Liver (tissue), 7 donors: ENCODE measurements at regions not wholly inside any gene's neighbourhood (a gene's known extent, or its start where the extent isn't known, plus 50 kb on each side); places are given as distances from the start of the nearest gene placed in this dataset.

Experiments used
- DNase-seq: peaks from one replicate; pipeline ENCODE4 v3.0.0-alpha.2; 2017; ENCODE audit warnings: low spot score
- H3K27ac ChIP-seq, 2 donors: one replicate each; pipeline ENCODE4 v1.7.0; 2013; ENCODE audit warnings: inconsistent platforms in 2 of 2, low read length in 2 of 2, control low read depth in 1 of 2, low read depth in 1 of 2, mild to moderate bottlenecking in 1 of 2
- H3K27me3 ChIP-seq, 4 donors: one replicate each; pipeline versions ENCODE4 v1.6.1 to v1.7.0; 2013; ENCODE audit warnings: low read length in 3 of 4, inconsistent platforms in 1 of 4, mild to moderate bottlenecking in 1 of 4, moderate library complexity in 1 of 4; ENCODE audit not compliant: control insufficient read depth in 4 of 4, insufficient read depth in 4 of 4
- H3K36me3 ChIP-seq, 4 donors: one replicate each; pipeline versions ENCODE4 v1.6.1 to v1.7.0; 2013; ENCODE audit warnings: low read length in 3 of 4, mild to moderate bottlenecking in 3 of 4, low read depth in 1 of 4, moderate library complexity in 1 of 4; ENCODE audit not compliant: control insufficient read depth in 4 of 4, insufficient read depth in 3 of 4
- H3K4me1 ChIP-seq, 4 donors: one replicate each; pipeline versions ENCODE4 v1.6.1 to v1.7.0; 2013; ENCODE audit warnings: low read length in 3 of 4, mild to moderate bottlenecking in 3 of 4, moderate library complexity in 1 of 4; ENCODE audit not compliant: control insufficient read depth in 4 of 4, insufficient read depth in 4 of 4
- H3K4me3 ChIP-seq, 3 donors: one replicate each; pipeline versions ENCODE4 v1.6.1 to v1.7.0; 2013; ENCODE audit warnings: low read length in 3 of 3, control low read depth in 1 of 3, low read depth in 1 of 3, mild to moderate bottlenecking in 1 of 3
- H3K9ac ChIP-seq, 2 donors: one replicate each; pipeline ENCODE4 v1.7.0; 2013; ENCODE audit warnings: low read length in 2 of 2, mild to moderate bottlenecking in 2 of 2, moderate library complexity in 2 of 2, control low read depth in 1 of 2, low read depth in 1 of 2
- H3K9me3 ChIP-seq, 4 donors: one replicate each; pipeline versions ENCODE4 v1.6.1 to v1.7.0; 2013; ENCODE audit warnings: low read length in 3 of 4; ENCODE audit not compliant: control insufficient read depth in 4 of 4
- ATF3 ChIP-seq: IDR thresholded peaks from 2 replicates; pipeline ENCODE4 v1.6.1; 2016; ENCODE audit warnings: antibody characterized with exemption
- CTCF ChIP-seq: fragments of 150-350 bp; IDR thresholded peaks from 2 replicates; pipeline ENCODE4 v1.5.1; 2017; ENCODE audit warnings: improper control_type of control experiment, low read depth, low read length; ENCODE audit not compliant: missing input control
- EGR1 ChIP-seq, 2 donors: IDR thresholded peaks; 2 replicates each; pipeline ENCODE4 v1.6.1; 2016 to 2018; ENCODE audit warnings: antibody characterized with exemption in 2 of 2, low read depth in 2 of 2
- FOXA1 ChIP-seq: IDR thresholded peaks from 2 replicates; pipeline ENCODE4 v1.6.1; 2016; ENCODE audit warnings: antibody characterized with exemption
- FOXA2 ChIP-seq: IDR thresholded peaks from 2 replicates; pipeline ENCODE4 v1.6.1; 2016; ENCODE audit warnings: antibody characterized with exemption
- GABPA ChIP-seq, 2 donors: IDR thresholded peaks in 1 of 2; conservative IDR thresholded peaks in 1 of 2; 2 replicates each; pipeline ENCODE4 v1.6.1; 2016; ENCODE audit warnings: antibody characterized with exemption in 2 of 2, mild to moderate bottlenecking in 1 of 2, moderate library complexity in 1 of 2
- HNF4A ChIP-seq, 2 donors: conservative IDR thresholded peaks; 2 replicates each; pipeline ENCODE4 v1.6.1; 2016; ENCODE audit warnings: antibody characterized with exemption in 2 of 2, mild to moderate bottlenecking in 2 of 2
- HNF4G ChIP-seq: IDR thresholded peaks from 2 replicates; pipeline ENCODE4 v1.6.1; 2016; ENCODE audit warnings: antibody characterized with exemption
- JUND ChIP-seq, 2 donors: IDR thresholded peaks; 2 replicates each; pipeline ENCODE4 v1.6.1; 2016; ENCODE audit warnings: antibody characterized with exemption in 2 of 2
- MAX ChIP-seq: IDR thresholded peaks from 2 replicates; pipeline ENCODE4 v1.6.1; 2016; ENCODE audit warnings: antibody characterized with exemption
- NR2F2 ChIP-seq: IDR thresholded peaks from 2 replicates; pipeline ENCODE4 v1.6.1; 2016; ENCODE audit warnings: antibody characterized with exemption
- RAD21 ChIP-seq, 2 donors: IDR thresholded peaks; 2 replicates each; pipeline ENCODE4 v1.6.1; 2016; ENCODE audit warnings: antibody characterized with exemption in 2 of 2, mild to moderate bottlenecking in 2 of 2
- RXRA ChIP-seq, 2 donors: IDR thresholded peaks; 2 replicates each; pipeline ENCODE4 v1.6.1; 2017 to 2018; ENCODE audit warnings: antibody characterized with exemption in 2 of 2, mild to moderate bottlenecking in 1 of 2
- SP1 ChIP-seq: IDR thresholded peaks from 2 replicates; pipeline ENCODE4 v1.6.1; 2018; ENCODE audit warnings: antibody characterized with exemption, mild to moderate bottlenecking
- TAF1 ChIP-seq: conservative IDR thresholded peaks from 2 replicates; pipeline ENCODE4 v1.6.1; 2016; ENCODE audit warnings: antibody characterized with exemption, mild to moderate bottlenecking
- YY1 ChIP-seq: IDR thresholded peaks from 2 replicates; pipeline ENCODE4 v1.6.1; 2016; ENCODE audit warnings: antibody characterized with exemption, mild to moderate bottlenecking
- TF ChIP-seq, protein P1 (sequence below): IDR thresholded peaks from 2 replicates; pipeline ENCODE4 v1.6.1; 2016; ENCODE audit warnings: antibody characterized with exemption
- TF ChIP-seq, protein P2 (sequence below): IDR thresholded peaks from 2 replicates; pipeline ENCODE4 v1.6.1; 2016; ENCODE audit warnings: antibody characterized with exemption, mild to moderate bottlenecking
- donor health status: healthy.
- donor health status: healthy.
- donor health status: healthy.
- donor health status: healthy.

- no peak for TF ChIP-seq HNF4A (conservative IDR thresholded peaks at IDR 0.05)
- TF ChIP-seq TAF1 = no peak
- TF ChIP-seq, protein P1, sequence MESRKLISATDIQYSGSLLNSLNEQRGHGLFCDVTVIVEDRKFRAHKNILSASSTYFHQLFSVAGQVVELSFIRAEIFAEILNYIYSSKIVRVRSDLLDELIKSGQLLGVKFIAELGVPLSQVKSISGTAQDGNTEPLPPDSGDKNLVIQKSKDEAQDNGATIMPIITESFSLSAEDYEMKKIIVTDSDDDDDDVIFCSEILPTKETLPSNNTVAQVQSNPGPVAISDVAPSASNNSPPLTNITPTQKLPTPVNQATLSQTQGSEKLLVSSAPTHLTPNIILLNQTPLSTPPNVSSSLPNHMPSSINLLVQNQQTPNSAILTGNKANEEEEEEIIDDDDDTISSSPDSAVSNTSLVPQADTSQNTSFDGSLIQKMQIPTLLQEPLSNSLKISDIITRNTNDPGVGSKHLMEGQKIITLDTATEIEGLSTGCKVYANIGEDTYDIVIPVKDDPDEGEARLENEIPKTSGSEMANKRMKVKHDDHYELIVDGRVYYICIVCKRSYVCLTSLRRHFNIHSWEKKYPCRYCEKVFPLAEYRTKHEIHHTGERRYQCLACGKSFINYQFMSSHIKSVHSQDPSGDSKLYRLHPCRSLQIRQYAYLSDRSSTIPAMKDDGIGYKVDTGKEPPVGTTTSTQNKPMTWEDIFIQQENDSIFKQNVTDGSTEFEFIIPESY = no peak
- TF ChIP-seq ATF3 = no peak
- no peak for TF ChIP-seq JUND (IDR thresholded peaks at IDR 0.05)
- no peak for TF ChIP-seq NR2F2
- TF ChIP-seq EGR1 (IDR thresholded peaks at IDR 0.05; ENCODE audit: low read depth in 2 of 2) = no peak
These were observed 306.6 kb downstream of the SPATA31D1 start (continued) for GRCh38 chr9:82295181-82295580.

GRCh38 chr9:82299870-82300269, 311.3 kb downstream of the SPATA31D1 start:
- DNase-seq = no peak
- no peaks in the 10 kb centered on the region for H3K4me1 ChIP-seq
- peaks cover 0 to 1% (median 0%) of the 10 kb centered on the region in 4 donors for H3K9me3 ChIP-seq
- no peaks in the 10 kb centered on the region for H3K36me3 ChIP-seq
- no peak overlapping the region for H3K4me3 ChIP-seq
- no peak overlapping the region for H3K9ac ChIP-seq
- H3K27me3 ChIP-seq = no peaks in the 10 kb centered on the region
- no peak for TF ChIP-seq CTCF
- TF ChIP-seq FOXA2 = no peak
- TF ChIP-seq YY1 = no peak
- TF ChIP-seq EGR1 (IDR thresholded peaks at IDR 0.05; ENCODE audit: low read depth in 2 of 2) = no peak
- TF ChIP-seq ATF3 = no peak
- no peak for TF ChIP-seq HNF4G
- no peak for TF ChIP-seq NR2F2
- TF ChIP-seq FOXA1 = no peak
- TF ChIP-seq, protein P2, sequence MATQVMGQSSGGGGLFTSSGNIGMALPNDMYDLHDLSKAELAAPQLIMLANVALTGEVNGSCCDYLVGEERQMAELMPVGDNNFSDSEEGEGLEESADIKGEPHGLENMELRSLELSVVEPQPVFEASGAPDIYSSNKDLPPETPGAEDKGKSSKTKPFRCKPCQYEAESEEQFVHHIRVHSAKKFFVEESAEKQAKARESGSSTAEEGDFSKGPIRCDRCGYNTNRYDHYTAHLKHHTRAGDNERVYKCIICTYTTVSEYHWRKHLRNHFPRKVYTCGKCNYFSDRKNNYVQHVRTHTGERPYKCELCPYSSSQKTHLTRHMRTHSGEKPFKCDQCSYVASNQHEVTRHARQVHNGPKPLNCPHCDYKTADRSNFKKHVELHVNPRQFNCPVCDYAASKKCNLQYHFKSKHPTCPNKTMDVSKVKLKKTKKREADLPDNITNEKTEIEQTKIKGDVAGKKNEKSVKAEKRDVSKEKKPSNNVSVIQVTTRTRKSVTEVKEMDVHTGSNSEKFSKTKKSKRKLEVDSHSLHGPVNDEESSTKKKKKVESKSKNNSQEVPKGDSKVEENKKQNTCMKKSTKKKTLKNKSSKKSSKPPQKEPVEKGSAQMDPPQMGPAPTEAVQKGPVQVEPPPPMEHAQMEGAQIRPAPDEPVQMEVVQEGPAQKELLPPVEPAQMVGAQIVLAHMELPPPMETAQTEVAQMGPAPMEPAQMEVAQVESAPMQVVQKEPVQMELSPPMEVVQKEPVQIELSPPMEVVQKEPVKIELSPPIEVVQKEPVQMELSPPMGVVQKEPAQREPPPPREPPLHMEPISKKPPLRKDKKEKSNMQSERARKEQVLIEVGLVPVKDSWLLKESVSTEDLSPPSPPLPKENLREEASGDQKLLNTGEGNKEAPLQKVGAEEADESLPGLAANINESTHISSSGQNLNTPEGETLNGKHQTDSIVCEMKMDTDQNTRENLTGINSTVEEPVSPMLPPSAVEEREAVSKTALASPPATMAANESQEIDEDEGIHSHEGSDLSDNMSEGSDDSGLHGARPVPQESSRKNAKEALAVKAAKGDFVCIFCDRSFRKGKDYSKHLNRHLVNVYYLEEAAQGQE = no peak
- no peak for TF ChIP-seq SP1
- TF ChIP-seq MAX = no peak
- TF ChIP-seq JUND (IDR thresholded peaks at IDR 0.05) = no peak
- TF ChIP-seq HNF4A (conservative IDR thresholded peaks at IDR 0.05) = no peak
- no peak for TF ChIP-seq TAF1
- TF ChIP-seq RXRA (IDR thresholded peaks at IDR 0.05) = no peak
- TF ChIP-seq, protein P1 = no peak
- TF ChIP-seq RAD21 (IDR thresholded peaks at IDR 0.05) = no peak
- no peak for TF ChIP-seq GABPA (IDR thresholded peaks at IDR 0.05 in 1 of 2, conservative IDR thresholded peaks at IDR 0.05 in 1 of 2)
- H3K27ac ChIP-seq = no peak overlapping the region
